HEK293T (cell line): ENCODE measurements at regions not wholly inside any gene's neighbourhood (a gene's known extent, or its start where the extent isn't known, plus 50 kb on each side); places are given as distances from the start of the nearest gene placed in this dataset.

Source experiments
- ARNT ChIP-seq: fragments of 450-650 bp; IDR thresholded peaks from 2 replicates; pipeline ENCODE4 v1.6.1; 2017; ENCODE audit warnings: mild to moderate bottlenecking
- BHLHE40 ChIP-seq: fragments of 450-650 bp; IDR thresholded peaks from 2 replicates; pipeline ENCODE4 v1.6.1; 2016; ENCODE audit warnings: mild to moderate bottlenecking, moderate library complexity, borderline replicate concordance
- ELF4 ChIP-seq: fragments of 450-650 bp; IDR thresholded peaks from 2 replicates; pipeline ENCODE4 v1.6.1; 2017; ENCODE audit warnings: antibody characterized with exemption
- FOXA1 ChIP-seq: fragments of 450-650 bp; IDR thresholded peaks from 2 replicates; pipeline ENCODE4 v1.6.1; 2016; ENCODE audit warnings: mild to moderate bottlenecking
- FOXK2 ChIP-seq: fragments of 450-650 bp; IDR thresholded peaks from 2 replicates; pipeline ENCODE4 v1.6.1; 2016; ENCODE audit warnings: mild to moderate bottlenecking
- FOXM1 ChIP-seq: fragments of 450-650 bp; IDR thresholded peaks from 2 replicates; pipeline ENCODE4 v1.6.1; 2017; ENCODE audit warnings: mild to moderate bottlenecking, borderline replicate concordance
- L3MBTL2 ChIP-seq: fragments of 450-650 bp; conservative IDR thresholded peaks from 2 replicates; pipeline ENCODE4 v1.6.1; 2016; ENCODE audit warnings: mild to moderate bottlenecking
- LEF1 ChIP-seq: fragments of 450-650 bp; IDR thresholded peaks from 2 replicates; pipeline ENCODE4 v1.6.1; 2017; ENCODE audit warnings: mild to moderate bottlenecking, borderline replicate concordance
- NFRKB ChIP-seq: fragments of 450-650 bp; IDR thresholded peaks from 2 replicates; pipeline ENCODE4 v1.6.1; 2016; ENCODE audit warnings: mild to moderate bottlenecking, moderate library complexity
- PKNOX1 ChIP-seq: fragments of 450-650 bp; IDR thresholded peaks from 2 replicates; pipeline ENCODE4 v1.6.1; 2016
- SP1 ChIP-seq: fragments of 450-650 bp; IDR thresholded peaks from 2 replicates; pipeline ENCODE4 v1.6.1; 2017
- SUZ12 ChIP-seq: fragments of 450-650 bp; IDR thresholded peaks from 2 replicates; pipeline ENCODE4 v1.6.1; 2016; ENCODE audit warnings: mild to moderate bottlenecking
- TARDBP ChIP-seq: fragments of 450-650 bp; IDR thresholded peaks from 2 replicates; pipeline ENCODE4 v1.6.1; 2016
- ZNF384 ChIP-seq: fragments of 450-650 bp; IDR thresholded peaks from 2 replicates; pipeline ENCODE4 v1.6.1; 2016

GRCh38 chr13:70798385-70798784 lies 690.1 kb upstream of the KLHL1 start:
- TF ChIP-seq PKNOX1 (no peak), FOXM1 (no peak), ELF4 (no peak), ZNF384 (no peak), FOXK2 (no peak), LEF1 (no peak), TARDBP (no peak), FOXA1 (no peak), L3MBTL2 (no peak), SUZ12 (no peak), ARNT (no peak), BHLHE40 (no peak), SP1 (no peak), NFRKB (no peak)
